Glutamatergic neuron (in vitro differentiated cells): ENCODE measurements at regions not wholly inside any gene's neighbourhood (a gene's known extent, or its start where the extent isn't known, plus 50 kb on each side); places are given as distances from the start of the nearest gene placed in this dataset.

Source experiments
- DNase-seq: peaks from one replicate; pipeline ENCODE4 v3.0.0; 2022
- H3K27ac Mint-ChIP-seq: one replicate; pipeline ENCODE4 v1.8.0; 2020; ENCODE audit warnings: mild to moderate bottlenecking, mixed read lengths, inconsistent platforms; ENCODE audit not compliant: unreplicated experiment
- H3K27me3 Mint-ChIP-seq: one replicate; pipeline ENCODE4 v1.8.0; 2020; ENCODE audit warnings: mild to moderate bottlenecking, moderate library complexity, mixed read lengths, inconsistent platforms; ENCODE audit not compliant: unreplicated experiment
- H3K36me3 Mint-ChIP-seq: one replicate; pipeline ENCODE4 v1.8.0; 2020; ENCODE audit warnings: mild to moderate bottlenecking, mixed read lengths, inconsistent platforms; ENCODE audit not compliant: unreplicated experiment
- H3K4me1 Mint-ChIP-seq: one replicate; pipeline ENCODE4 v1.8.0; 2020; ENCODE audit warnings: mild to moderate bottlenecking, low read depth, mixed read lengths, inconsistent platforms; ENCODE audit not compliant: unreplicated experiment
- H3K4me3 Mint-ChIP-seq: one replicate; pipeline ENCODE4 v1.8.0; 2020; ENCODE audit warnings: mild to moderate bottlenecking, mixed read lengths, inconsistent platforms; ENCODE audit not compliant: unreplicated experiment
- H3K9me3 Mint-ChIP-seq: one replicate; pipeline ENCODE4 v1.8.0; 2020; ENCODE audit warnings: mild to moderate bottlenecking, moderate library complexity, mixed read lengths, inconsistent platforms; ENCODE audit not compliant: unreplicated experiment
- CTCF ChIP-seq: fragments of 200-600 bp; sonication (generic); IDR thresholded peaks from one replicate; pipeline ENCODE4 v1.5.0; 2021; ENCODE audit not compliant: partially characterized antibody, unreplicated experiment

DNA sequence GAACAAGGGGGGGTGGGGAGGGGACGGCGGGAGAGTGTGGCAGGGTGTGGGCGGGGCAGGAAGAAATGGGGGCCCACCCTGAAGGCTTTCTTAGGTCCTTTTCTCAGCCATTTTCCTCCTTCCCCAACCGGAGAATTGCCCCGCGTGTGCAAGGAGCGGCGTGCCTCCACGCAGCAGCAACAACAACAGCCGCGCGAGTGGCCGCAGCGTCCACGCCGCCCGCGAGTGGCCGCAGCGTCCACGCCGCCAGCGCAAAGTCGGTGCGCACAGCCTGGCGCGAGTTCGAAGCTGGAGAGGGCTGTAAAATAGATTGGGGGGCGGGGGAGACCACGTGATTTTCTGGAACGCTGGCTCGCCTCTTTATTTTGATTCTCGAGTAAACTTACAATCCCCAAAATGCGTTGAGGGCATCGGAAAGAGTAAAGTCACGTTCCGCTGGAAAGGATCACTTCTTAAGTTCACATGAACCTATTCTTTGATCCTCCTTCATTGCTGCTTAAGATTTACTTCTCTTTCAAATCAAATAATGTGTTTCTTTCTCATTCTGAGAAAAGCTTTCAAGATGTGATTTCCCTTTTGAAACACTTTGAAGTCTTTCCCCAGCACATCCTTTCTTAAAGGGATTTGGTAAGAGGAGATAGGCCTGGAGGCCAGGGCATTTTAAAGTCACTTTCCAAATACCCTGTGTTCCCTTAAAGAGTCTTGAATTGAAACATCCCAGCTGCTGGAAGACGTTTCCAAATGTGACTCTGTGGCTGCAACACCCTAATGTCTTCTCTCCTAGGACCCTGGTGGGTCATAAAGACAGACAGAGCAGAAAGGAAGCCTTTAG is 66.7 kb upstream of the ZNF217 start:
- Mint-ChIP-seq H3K27ac (no peak overlapping the region), H3K4me1 (no peaks in the 10 kb centered on the region), H3K4me3 (no peak overlapping the region), H3K27me3 (no peaks in the 10 kb centered on the region), H3K9me3 (no peaks in the 10 kb centered on the region), H3K36me3 (no peaks in the 10 kb centered on the region)
- DNase-seq: no peak
- TF ChIP-seq CTCF: no peak

GRCh38 chr20:53658973-53659372 is 65.3 kb upstream of the ZNF217 start:
- Mint-ChIP-seq H3K27me3 (no peaks in the 10 kb centered on the region), H3K4me1 (no peaks in the 10 kb centered on the region), H3K4me3 (no peak overlapping the region), H3K9me3 (no peaks in the 10 kb centered on the region), H3K27ac (no peak overlapping the region), H3K36me3 (no peaks in the 10 kb centered on the region)
- TF ChIP-seq CTCF: no peak
- DNase-seq: no peak

- Mint-ChIP-seq H3K4me1 (no peaks in the 10 kb centered on the region), H3K27ac (no peak overlapping the region), H3K9me3 (no peaks in the 10 kb centered on the region), H3K36me3 (no peaks in the 10 kb centered on the region), H3K27me3 (peaks cover 2% of the 10 kb centered on the region), H3K4me3 (no peak overlapping the region)
- DNase-seq: no peak
- no peak for TF ChIP-seq CTCF
Measured at GRCh38 chr20:53658322-53658721, 64.7 kb upstream of the ZNF217 start.

DNA sequence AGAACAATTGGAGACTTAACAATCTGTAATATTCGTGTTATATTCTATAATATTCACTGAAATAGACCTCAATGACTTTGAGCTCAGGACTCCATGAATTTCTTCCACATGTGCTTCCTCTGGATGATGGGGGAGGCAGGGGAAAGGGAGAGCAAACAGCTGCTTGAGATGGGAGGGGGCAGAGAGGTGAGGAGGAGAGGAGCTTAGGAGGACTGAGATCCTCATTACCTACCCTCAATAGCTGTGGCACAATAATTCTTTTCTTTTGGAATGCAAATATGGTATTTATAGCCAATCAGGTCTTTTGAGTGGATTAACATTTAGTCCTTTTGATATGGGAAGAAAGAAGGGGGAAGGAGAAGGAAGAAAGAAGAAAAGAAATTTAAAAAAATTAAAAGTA is 64.1 kb upstream of the ZNF217 start:
- peaks cover 2% of the 10 kb centered on the region for H3K27me3 Mint-ChIP-seq
- DNase-seq: no peak
- no peak overlapping the region for H3K27ac Mint-ChIP-seq
- H3K36me3 Mint-ChIP-seq: no peaks in the 10 kb centered on the region
- TF ChIP-seq CTCF: no peak
- H3K4me1 Mint-ChIP-seq: peaks cover 5% of the 10 kb centered on the region
- H3K9me3 Mint-ChIP-seq: no peaks in the 10 kb centered on the region
- no peak overlapping the region for H3K4me3 Mint-ChIP-seq

DNA sequence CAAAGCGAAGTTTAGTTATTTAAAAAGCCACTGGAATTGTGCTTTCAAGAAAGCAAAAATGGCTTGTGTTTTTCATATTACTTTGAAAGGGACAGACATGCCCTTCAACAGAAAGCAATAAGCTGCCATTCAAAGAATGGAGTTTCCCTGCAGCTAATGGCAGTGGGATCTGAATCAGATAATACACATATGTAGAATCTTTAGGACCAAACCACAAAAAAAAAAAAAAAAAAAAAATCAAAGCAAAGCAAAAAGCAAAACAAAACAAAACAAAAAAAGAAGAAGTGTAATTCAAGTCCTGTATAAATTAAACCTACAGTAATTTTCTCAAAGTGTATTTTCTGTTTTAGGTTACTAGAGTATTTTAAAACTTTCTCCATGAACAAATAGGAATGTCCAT is 63.6 kb upstream of the ZNF217 start:
- no peaks in the 10 kb centered on the region for H3K36me3 Mint-ChIP-seq
- no peak overlapping the region for H3K27ac Mint-ChIP-seq
- peaks cover 2% of the 10 kb centered on the region for H3K27me3 Mint-ChIP-seq
- DNase-seq: no peak
- H3K4me1 Mint-ChIP-seq: peaks cover 8% of the 10 kb centered on the region
- no peak for TF ChIP-seq CTCF
- H3K4me3 Mint-ChIP-seq: no peak overlapping the region
- H3K9me3 Mint-ChIP-seq: no peaks in the 10 kb centered on the region
